Astrocyte of the spinal cord (primary cell): ENCODE measurements at regions not wholly inside any gene's neighbourhood (a gene's known extent, or its start where the extent isn't known, plus 50 kb on each side); places are given as distances from the start of the nearest gene placed in this dataset.

Experiments
- DNase-seq: peaks from one replicate; pipeline ENCODE4 v3.0.0; 2011; ENCODE audit warnings: low read depth, low spot score
- H3K4me3 ChIP-seq: 2 replicates; pipeline ENCODE4 v1.5.1; 2011; ENCODE audit warnings: low read depth, mild to moderate bottlenecking, low read length, moderate library complexity
- CTCF ChIP-seq: IDR thresholded peaks from 2 replicates; pipeline ENCODE4 v1.5.1; 2012; ENCODE audit warnings: low read depth, mild to moderate bottlenecking, low read length, inconsistent platforms
- in situ Hi-C: cut with HindIII; loops from 2 replicates; pipeline ENCODE4 v1.10.0; 2017; ENCODE audit warnings: low sequenced_read_pairs

- no peak overlapping the region for H3K4me3 ChIP-seq
These were observed 811.4 kb downstream of the BRD1 start for GRCh38 chr22:49015993-49016908.

DNA sequence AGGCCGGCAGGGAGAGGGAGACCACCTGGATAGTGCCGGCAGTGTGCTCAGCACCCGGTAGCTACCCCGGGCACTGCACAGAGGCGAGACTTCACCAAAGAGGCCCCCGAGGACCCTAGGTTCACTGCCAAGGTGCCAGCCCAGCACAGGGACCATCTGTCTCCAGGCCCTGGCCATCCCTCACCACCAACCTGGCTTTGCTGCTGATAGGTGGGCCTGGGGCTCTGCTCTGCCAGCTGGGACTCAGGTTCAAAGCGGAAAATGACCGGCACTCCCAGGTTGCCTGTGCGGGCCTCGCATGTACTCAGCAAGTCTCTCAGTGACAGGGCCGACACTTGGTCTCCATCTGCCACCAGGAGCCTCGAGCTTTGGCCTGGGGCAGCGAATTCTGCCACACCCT, 812.2 kb downstream of the BRD1 start:
- in situ Hi-C loops, result no loop called here
- TF ChIP-seq CTCF, result no peak
- DNase-seq, result no peak
- H3K4me3 ChIP-seq, result no peak overlapping the region

More at GRCh38 chr22:49015993-49016908, 811.4 kb downstream of the BRD1 start:
- no peak for DNase-seq
- in situ Hi-C loops, result no loop called here
- TF ChIP-seq CTCF, result no peak

GRCh38 chr22:49014227-49015201, 813.2 kb downstream of the BRD1 start:
- TF ChIP-seq CTCF, result no peak
- in situ Hi-C loops, result no loop called here

GRCh38 chr22:49013707-49014106, 814.0 kb downstream of the BRD1 start:
- no peak for DNase-seq
- TF ChIP-seq CTCF, result no peak
- in situ Hi-C loops, result no loop called here
- H3K4me3 ChIP-seq, result no peak overlapping the region

More at GRCh38 chr22:49014227-49015201, 813.2 kb downstream of the BRD1 start:
- no peak overlapping the region for H3K4me3 ChIP-seq
- no peak for DNase-seq

DNA sequence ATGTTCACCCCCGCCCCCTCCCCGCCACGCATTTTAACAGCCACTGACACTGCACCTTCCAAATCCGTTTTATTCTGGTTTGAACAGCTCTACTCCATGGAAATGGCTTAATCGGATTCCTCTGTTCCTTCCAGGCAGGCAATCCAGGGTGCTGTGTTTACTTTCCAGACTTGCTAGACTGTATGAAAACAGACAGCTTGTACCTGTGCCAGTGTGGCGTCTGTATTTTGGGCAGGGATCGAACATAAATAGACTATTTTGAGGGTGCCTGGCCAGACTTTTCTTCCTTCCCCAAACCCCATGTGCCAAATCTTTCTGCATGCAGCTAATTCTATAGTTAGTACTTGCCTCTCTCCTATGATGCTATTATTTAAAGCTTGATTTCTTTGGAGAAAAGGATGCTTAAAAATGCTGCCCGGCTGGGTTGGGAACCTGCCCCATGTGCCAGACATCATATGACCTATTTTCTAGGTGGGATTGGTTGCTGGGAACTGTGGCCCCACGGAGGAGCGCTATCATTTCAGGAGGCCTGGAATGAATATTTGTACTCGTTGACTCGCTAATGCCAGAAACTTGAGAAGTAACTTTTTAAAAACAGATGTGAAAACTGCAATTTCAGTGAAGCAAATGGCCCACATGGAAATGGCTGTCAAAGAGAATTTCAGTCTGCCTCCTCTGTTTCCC, 814.8 kb downstream of the BRD1 start:
- in situ Hi-C loops, result no loop called here
- H3K4me3 ChIP-seq, result no peak overlapping the region
- DNase-seq, result no peak
- TF ChIP-seq CTCF, result no peak
